ENCODE measurements at regions not wholly inside any gene's neighbourhood (a gene's known extent, or its start where the extent isn't known, plus 50 kb on each side); places are given as distances from the start of the nearest gene placed in this dataset.

DNA sequence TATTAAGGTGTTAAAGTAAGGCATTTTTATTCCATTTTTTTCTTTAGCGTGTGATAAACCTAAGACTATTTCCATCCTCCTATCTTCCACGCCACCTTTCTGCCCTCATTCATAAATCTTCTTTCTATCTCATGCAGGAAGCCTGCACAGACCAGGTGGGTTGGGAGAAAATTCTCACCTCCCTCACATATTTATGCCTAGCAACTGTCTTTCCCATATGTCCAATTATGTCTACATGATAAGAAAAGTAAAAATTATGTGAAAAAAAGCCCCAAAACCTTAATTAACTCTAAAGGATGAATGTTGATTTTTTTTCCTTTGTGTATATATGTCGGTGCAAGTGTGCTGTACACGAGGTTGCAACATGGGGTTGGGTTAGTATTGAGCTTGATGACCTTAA is 225.6 kb upstream of the GCFC2 start:
- TF ChIP-seq, protein P1, sequence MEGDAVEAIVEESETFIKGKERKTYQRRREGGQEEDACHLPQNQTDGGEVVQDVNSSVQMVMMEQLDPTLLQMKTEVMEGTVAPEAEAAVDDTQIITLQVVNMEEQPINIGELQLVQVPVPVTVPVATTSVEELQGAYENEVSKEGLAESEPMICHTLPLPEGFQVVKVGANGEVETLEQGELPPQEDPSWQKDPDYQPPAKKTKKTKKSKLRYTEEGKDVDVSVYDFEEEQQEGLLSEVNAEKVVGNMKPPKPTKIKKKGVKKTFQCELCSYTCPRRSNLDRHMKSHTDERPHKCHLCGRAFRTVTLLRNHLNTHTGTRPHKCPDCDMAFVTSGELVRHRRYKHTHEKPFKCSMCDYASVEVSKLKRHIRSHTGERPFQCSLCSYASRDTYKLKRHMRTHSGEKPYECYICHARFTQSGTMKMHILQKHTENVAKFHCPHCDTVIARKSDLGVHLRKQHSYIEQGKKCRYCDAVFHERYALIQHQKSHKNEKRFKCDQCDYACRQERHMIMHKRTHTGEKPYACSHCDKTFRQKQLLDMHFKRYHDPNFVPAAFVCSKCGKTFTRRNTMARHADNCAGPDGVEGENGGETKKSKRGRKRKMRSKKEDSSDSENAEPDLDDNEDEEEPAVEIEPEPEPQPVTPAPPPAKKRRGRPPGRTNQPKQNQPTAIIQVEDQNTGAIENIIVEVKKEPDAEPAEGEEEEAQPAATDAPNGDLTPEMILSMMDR (IDR thresholded peaks at IDR 0.05), result no peak
- no peak for TF ChIP-seq POLR2A (IDR thresholded peaks at IDR 0.05)
- Histone ChIP-seq H3K9me3 (no peaks in the 10 kb centered on the region), H3K36me3 (no peaks in the 10 kb centered on the region), H3K4me1 (no peaks in the 10 kb centered on the region), H3K4me3 (no peak overlapping the region), H3K27me3 (no peaks in the 10 kb centered on the region), H3K27ac (no peak overlapping the region)
- no peak for DNase-seq
- intact Hi-C loops (cut with DNase I; ENCODE audit: low total_unique reads), result no loop called here

DNA sequence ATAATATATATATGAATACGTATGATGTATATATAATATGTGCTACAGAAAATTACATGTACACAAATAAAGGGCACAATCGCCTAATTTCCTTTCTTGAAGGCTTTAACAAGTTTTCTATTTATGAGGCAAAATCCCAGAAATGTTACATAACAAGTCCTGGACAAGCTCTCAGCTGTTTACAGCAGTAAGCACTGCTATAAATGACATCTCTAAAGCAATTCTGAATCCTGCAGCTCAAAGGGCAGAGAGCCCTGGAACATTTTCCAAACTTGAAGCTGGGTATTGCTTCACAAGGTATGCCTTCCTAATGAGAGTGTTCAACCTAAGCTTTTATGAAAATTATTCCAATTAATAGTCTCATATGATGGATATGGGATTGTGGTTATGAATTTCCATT is 222.3 kb upstream of the GCFC2 start:
- Histone ChIP-seq H3K27me3 (no peaks in the 10 kb centered on the region), H3K9me3 (no peaks in the 10 kb centered on the region), H3K4me1 (no peaks in the 10 kb centered on the region), H3K36me3 (no peaks in the 10 kb centered on the region), H3K4me3 (no peak overlapping the region), H3K27ac (no peak overlapping the region)
- DNase-seq, result no peak
- intact Hi-C loops (cut with DNase I; ENCODE audit: low total_unique reads), result no loop called here
- TF ChIP-seq POLR2A (IDR thresholded peaks at IDR 0.05), result no peak
- TF ChIP-seq, protein P1 (IDR thresholded peaks at IDR 0.05), result no peak

DNA sequence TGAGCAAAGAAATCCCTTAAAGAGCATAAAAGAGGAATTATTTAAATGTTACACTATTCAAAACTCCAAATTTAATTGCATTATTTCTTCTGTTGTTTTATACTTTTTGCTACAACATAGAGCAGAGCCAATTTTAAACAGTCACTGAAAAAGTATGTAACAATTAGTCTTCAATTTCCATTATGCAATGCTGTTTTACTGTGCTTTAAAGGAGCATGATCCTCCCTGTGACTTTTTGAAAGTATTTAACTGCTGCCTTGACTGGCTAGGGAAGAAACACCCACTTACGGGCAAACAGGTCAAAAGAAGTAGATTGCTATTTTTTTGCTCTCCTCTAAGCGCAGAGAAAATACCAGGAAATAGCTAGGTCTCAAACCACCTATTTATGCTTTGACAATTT is 217.4 kb upstream of the GCFC2 start:
- no peaks in the 10 kb centered on the region for H3K36me3 ChIP-seq
- DNase-seq, result no peak
- no peak overlapping the region for H3K4me3 ChIP-seq
- no peak overlapping the region for H3K27ac ChIP-seq
- TF ChIP-seq, protein P1 (IDR thresholded peaks at IDR 0.05), result no peak
- no peak for TF ChIP-seq POLR2A (IDR thresholded peaks at IDR 0.05)
- intact Hi-C loops (cut with DNase I; ENCODE audit: low total_unique reads), result no loop called here
- no peaks in the 10 kb centered on the region for H3K27me3 ChIP-seq
- H3K4me1 ChIP-seq, result no peaks in the 10 kb centered on the region
- no peaks in the 10 kb centered on the region for H3K9me3 ChIP-seq

DNA sequence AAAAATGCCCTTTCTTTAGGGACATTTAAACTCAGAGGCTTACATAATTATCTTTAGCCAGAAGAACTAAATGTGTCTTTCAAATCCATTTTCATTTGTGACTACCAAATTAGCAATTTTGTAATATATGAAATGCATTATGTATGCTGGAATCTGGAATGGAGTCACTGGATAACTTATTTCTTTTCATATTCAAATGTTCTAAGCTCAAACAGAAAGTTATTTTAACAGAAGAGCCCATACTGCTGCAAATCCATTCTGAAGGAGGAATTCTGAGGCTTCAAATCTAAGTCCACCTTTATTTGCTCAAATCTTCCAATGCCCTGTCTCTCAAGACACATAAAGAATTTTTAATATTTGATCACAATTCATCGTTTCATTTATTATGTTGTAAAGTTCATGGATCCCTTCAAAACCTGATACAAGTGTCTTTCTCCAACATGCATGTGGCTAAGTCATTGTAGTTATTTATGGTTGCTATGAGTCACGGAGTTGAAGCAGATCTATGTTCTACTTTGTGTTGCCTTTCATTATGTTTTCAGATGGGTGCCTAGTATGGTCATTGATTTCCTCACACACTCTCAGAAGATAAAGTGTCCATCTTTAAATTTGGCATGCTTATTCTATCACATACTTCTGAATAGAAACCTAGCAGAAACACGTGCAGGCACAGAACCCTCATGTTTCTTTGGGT is 214.8 kb upstream of the GCFC2 start:
- Histone ChIP-seq H3K4me1 (no peaks in the 10 kb centered on the region), H3K27ac (no peak overlapping the region), H3K4me3 (no peak overlapping the region), H3K36me3 (no peaks in the 10 kb centered on the region), H3K9me3 (no peaks in the 10 kb centered on the region), H3K27me3 (peaks cover 0 to 2% of the 10 kb centered on the region in 2 donors)
- DNase-seq, result no peak
- intact Hi-C loops (cut with DNase I; ENCODE audit: low total_unique reads), result no loop called here
- TF ChIP-seq, protein P1 (IDR thresholded peaks at IDR 0.05), result no peak
- no peak for TF ChIP-seq POLR2A (IDR thresholded peaks at IDR 0.05)

DNA sequence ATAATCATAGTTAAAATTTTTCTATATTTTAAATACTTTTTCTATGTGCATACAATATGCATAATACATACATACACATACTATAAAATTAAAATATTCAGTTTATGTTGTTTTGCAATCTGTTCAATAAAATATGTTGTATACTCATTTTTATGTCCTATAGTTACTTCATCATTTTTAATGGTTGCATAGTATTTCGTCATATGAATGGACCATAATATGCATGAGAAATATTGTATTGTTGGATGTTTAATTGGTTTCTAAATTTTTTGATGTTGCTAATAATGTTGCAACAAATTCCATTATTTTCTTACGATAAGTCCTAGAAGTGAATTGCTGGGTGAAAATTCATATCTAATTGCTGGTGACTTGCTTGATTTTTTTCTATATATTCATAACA is 211.5 kb upstream of the GCFC2 start:
- H3K4me3 ChIP-seq, result no peak overlapping the region
- no peaks in the 10 kb centered on the region for H3K36me3 ChIP-seq
- H3K27ac ChIP-seq, result no peak overlapping the region
- intact Hi-C loops (cut with DNase I; ENCODE audit: low total_unique reads), result no loop called here
- peaks cover 0 to 2% of the 10 kb centered on the region in 2 donors for H3K27me3 ChIP-seq
- no peak for TF ChIP-seq POLR2A (IDR thresholded peaks at IDR 0.05)
- TF ChIP-seq, protein P1 (IDR thresholded peaks at IDR 0.05), result no peak
- H3K4me1 ChIP-seq, result no peaks in the 10 kb centered on the region
- no peak for DNase-seq
- H3K9me3 ChIP-seq, result no peaks in the 10 kb centered on the region

Measured in uterus (tissue), 3 donors.